C4-2B (cell line): ENCODE measurements at regions not wholly inside any gene's neighbourhood (a gene's known extent, or its start where the extent isn't known, plus 50 kb on each side); places are given as distances from the start of the nearest gene placed in this dataset.

Experiments
- ZFX ChIP-seq: fragments of 450-650 bp; IDR thresholded peaks from 2 replicates; pipeline ENCODE4 v1.6.1; 2017
- TF ChIP-seq, protein P1 (sequence below): fragments of 450-650 bp; conservative IDR thresholded peaks from 2 replicates; pipeline ENCODE4 v1.5.1; 2017; ENCODE audit warnings: mild to moderate bottlenecking

DNA sequence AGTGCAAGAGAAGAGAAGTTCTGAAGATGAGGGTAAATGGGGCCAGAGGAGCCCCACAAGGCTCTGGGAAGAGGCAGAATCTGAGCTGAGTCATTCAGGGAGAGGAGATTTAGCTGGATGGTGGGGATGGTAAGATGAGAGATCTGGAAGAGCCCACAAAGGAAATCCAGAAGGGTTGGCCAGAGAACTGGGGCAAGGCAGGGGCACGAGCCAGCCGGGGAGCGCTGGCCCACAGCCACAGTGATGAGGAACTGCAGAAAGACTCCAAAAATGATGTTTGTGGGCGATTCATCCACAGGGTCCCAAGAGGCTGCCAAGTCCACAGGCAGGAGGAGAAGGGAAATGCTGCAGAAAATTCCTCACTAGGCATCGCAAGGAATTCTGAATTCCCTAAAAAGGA, 75.9 kb upstream of the ATP2B2 start:
- TF ChIP-seq, protein P1, sequence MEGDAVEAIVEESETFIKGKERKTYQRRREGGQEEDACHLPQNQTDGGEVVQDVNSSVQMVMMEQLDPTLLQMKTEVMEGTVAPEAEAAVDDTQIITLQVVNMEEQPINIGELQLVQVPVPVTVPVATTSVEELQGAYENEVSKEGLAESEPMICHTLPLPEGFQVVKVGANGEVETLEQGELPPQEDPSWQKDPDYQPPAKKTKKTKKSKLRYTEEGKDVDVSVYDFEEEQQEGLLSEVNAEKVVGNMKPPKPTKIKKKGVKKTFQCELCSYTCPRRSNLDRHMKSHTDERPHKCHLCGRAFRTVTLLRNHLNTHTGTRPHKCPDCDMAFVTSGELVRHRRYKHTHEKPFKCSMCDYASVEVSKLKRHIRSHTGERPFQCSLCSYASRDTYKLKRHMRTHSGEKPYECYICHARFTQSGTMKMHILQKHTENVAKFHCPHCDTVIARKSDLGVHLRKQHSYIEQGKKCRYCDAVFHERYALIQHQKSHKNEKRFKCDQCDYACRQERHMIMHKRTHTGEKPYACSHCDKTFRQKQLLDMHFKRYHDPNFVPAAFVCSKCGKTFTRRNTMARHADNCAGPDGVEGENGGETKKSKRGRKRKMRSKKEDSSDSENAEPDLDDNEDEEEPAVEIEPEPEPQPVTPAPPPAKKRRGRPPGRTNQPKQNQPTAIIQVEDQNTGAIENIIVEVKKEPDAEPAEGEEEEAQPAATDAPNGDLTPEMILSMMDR: no peak
- no peak for TF ChIP-seq ZFX
